Osteocyte (in vitro differentiated cells): ENCODE measurements at regions not wholly inside any gene's neighbourhood (a gene's known extent, or its start where the extent isn't known, plus 50 kb on each side); places are given as distances from the start of the nearest gene placed in this dataset.

Experiments used
- DNase-seq: peaks from one replicate; pipeline ENCODE4 v3.0.0; 2021; ENCODE audit warnings: mixed read lengths; ENCODE audit not compliant: unreplicated experiment; ENCODE audit errors: extremely low spot score
- H3K27ac Mint-ChIP-seq: one replicate; pipeline ENCODE4 v1.8.0; 2021; ENCODE audit warnings: mild to moderate bottlenecking, mixed read lengths; ENCODE audit not compliant: unreplicated experiment
- H3K27me3 Mint-ChIP-seq: one replicate; pipeline ENCODE4 v1.8.0; 2021; ENCODE audit warnings: mixed read lengths; ENCODE audit not compliant: unreplicated experiment
- H3K36me3 Mint-ChIP-seq: one replicate; pipeline ENCODE4 v1.8.0; 2021; ENCODE audit warnings: mixed read lengths; ENCODE audit not compliant: unreplicated experiment
- H3K4me1 Mint-ChIP-seq: one replicate; pipeline ENCODE4 v1.8.0; 2021; ENCODE audit warnings: mixed read lengths; ENCODE audit not compliant: unreplicated experiment
- H3K4me3 Mint-ChIP-seq: one replicate; pipeline ENCODE4 v1.8.0; 2021; ENCODE audit warnings: mild to moderate bottlenecking, moderate library complexity, mixed read lengths; ENCODE audit not compliant: unreplicated experiment
- H3K9me3 Mint-ChIP-seq: one replicate; pipeline ENCODE4 v1.8.0; 2021; ENCODE audit warnings: mixed read lengths; ENCODE audit not compliant: unreplicated experiment
- CTCF ChIP-seq: fragments of 200-600 bp; sonication (generic); IDR thresholded peaks from 2 replicates; pipeline ENCODE4 v1.5.0; 2021; ENCODE audit warnings: antibody characterized with exemption, mild to moderate bottlenecking, moderate library complexity

- no peak for TF ChIP-seq CTCF
- Mint-ChIP-seq H3K27me3 (no peaks in the 10 kb centered on the region), H3K9me3 (no peaks in the 10 kb centered on the region), H3K4me3 (no peak overlapping the region), H3K36me3 (no peaks in the 10 kb centered on the region), H3K4me1 (no peaks in the 10 kb centered on the region), H3K27ac (no peak overlapping the region)
- DNase-seq: no peak
Observed at GRCh38 chr5:52119768-52120167, 667.9 kb upstream of the ITGA1 start.

- TF ChIP-seq CTCF: no peak
- Mint-ChIP-seq H3K4me1 (no peaks in the 10 kb centered on the region), H3K36me3 (no peaks in the 10 kb centered on the region), H3K27me3 (peaks cover 5% of the 10 kb centered on the region), H3K4me3 (no peak overlapping the region), H3K9me3 (no peaks in the 10 kb centered on the region), H3K27ac (no peak overlapping the region)
- DNase-seq: no peak
Observed at GRCh38 chr5:52132053-52132452, 655.7 kb upstream of the ITGA1 start.

- Mint-ChIP-seq H3K9me3 (no peaks in the 10 kb centered on the region), H3K4me3 (no peak overlapping the region), H3K36me3 (no peaks in the 10 kb centered on the region), H3K27ac (no peak overlapping the region), H3K4me1 (no peaks in the 10 kb centered on the region), H3K27me3 (no peaks in the 10 kb centered on the region)
- TF ChIP-seq CTCF: no peak
- no peak for DNase-seq
Observed at GRCh38 chr5:52134013-52134650, 653.6 kb upstream of the ITGA1 start.

GRCh38 chr5:52139888-52140615 is 647.7 kb upstream of the ITGA1 start:
- Mint-ChIP-seq H3K9me3 (no peaks in the 10 kb centered on the region), H3K27me3 (no peaks in the 10 kb centered on the region), H3K27ac (no peak overlapping the region), H3K4me3 (no peak overlapping the region), H3K4me1 (no peaks in the 10 kb centered on the region), H3K36me3 (no peaks in the 10 kb centered on the region)
- no peak for TF ChIP-seq CTCF
- DNase-seq: no peak

GRCh38 chr5:52148679-52149078 is 639.0 kb upstream of the ITGA1 start:
- TF ChIP-seq CTCF: no peak
- H3K9me3 Mint-ChIP-seq: no peaks in the 10 kb centered on the region
- H3K27me3 Mint-ChIP-seq: no peaks in the 10 kb centered on the region
- no peak for DNase-seq
- H3K4me1 Mint-ChIP-seq: no peaks in the 10 kb centered on the region
- H3K36me3 Mint-ChIP-seq: no peaks in the 10 kb centered on the region
- H3K4me3 Mint-ChIP-seq: no peak overlapping the region
- no peak overlapping the region for H3K27ac Mint-ChIP-seq
